Karpas-422 (cell line): ENCODE measurements at regions not wholly inside any gene's neighbourhood (a gene's known extent, or its start where the extent isn't known, plus 50 kb on each side); places are given as distances from the start of the nearest gene placed in this dataset.

Source experiments
- DNase-seq: peaks from one replicate; pipeline ENCODE4 v3.0.0-alpha.2; 2015
- H2AFZ ChIP-seq: fragments of 200-600 bp; sonication (generic); 2 replicates; pipeline ENCODE4 v1.6.1; 2014; ENCODE audit warnings: antibody characterized with exemption, low read length, mixed read lengths
- H3K27ac ChIP-seq: fragments of 200-600 bp; sonication (generic); 2 replicates; pipeline ENCODE4 v1.5.1; 2014; ENCODE audit warnings: mild to moderate bottlenecking, low read length, moderate library complexity
- H3K27me3 ChIP-seq: fragments of 200-600 bp; sonication (generic); 2 replicates; pipeline ENCODE4 v1.6.1; 2014; ENCODE audit warnings: low read length, mixed read lengths
- H3K36me3 ChIP-seq: fragments of 200-600 bp; sonication (generic); 2 replicates; pipeline ENCODE4 v1.6.1; 2014; ENCODE audit warnings: low read length, mixed read lengths; ENCODE audit not compliant: insufficient read depth
- H3K4me1 ChIP-seq: fragments of 200-600 bp; sonication (generic); 2 replicates; pipeline ENCODE4 v1.6.1; 2014; ENCODE audit warnings: mild to moderate bottlenecking, low read length, mixed read lengths
- H3K4me2 ChIP-seq: fragments of 200-600 bp; sonication (generic); 2 replicates; pipeline ENCODE4 v1.6.1; 2014; ENCODE audit warnings: low read length, low read depth, mild to moderate bottlenecking; ENCODE audit not compliant: poor library complexity, severe bottlenecking
- H3K4me3 ChIP-seq: fragments of 200-600 bp; sonication (generic); 2 replicates; pipeline ENCODE4 v1.5.1; 2014; ENCODE audit warnings: mild to moderate bottlenecking, antibody characterized with exemption, low read length, mixed read lengths
- H3K79me2 ChIP-seq: fragments of 200-600 bp; sonication (generic); 2 replicates; pipeline ENCODE4 v1.6.1; 2014; ENCODE audit warnings: mild to moderate bottlenecking, low read length, mixed read lengths
- H3K9ac ChIP-seq: fragments of 200-600 bp; sonication (generic); 2 replicates; pipeline ENCODE4 v1.6.0; 2014; ENCODE audit warnings: low read length
- H3K9me2 ChIP-seq: fragments of 200-600 bp; sonication (generic), shearing (Covaris generic); replicated peaks from 2 replicates; pipeline ENCODE4 v1.6.0; 2014; ENCODE audit warnings: mild to moderate bottlenecking, low read length, moderate library complexity; ENCODE audit not compliant: insufficient read depth
- H3K9me3 ChIP-seq: fragments of 300-700, 200-600 bp; sonication (generic); 2 replicates; pipeline ENCODE4 v1.6.1; 2014; ENCODE audit warnings: low read length, mixed read lengths
- H4K20me1 ChIP-seq: fragments of 200-600 bp; sonication (generic); 2 replicates; pipeline ENCODE4 v1.6.1; 2014; ENCODE audit warnings: mild to moderate bottlenecking, antibody characterized with exemption, low read length, low read depth; ENCODE audit not compliant: insufficient read depth

- no peak overlapping the region for H2AFZ ChIP-seq
- H4K20me1 ChIP-seq = no peaks in the 10 kb centered on the region
- H3K4me1 ChIP-seq = no peaks in the 10 kb centered on the region
- H3K36me3 ChIP-seq = no peaks in the 10 kb centered on the region
- H3K9ac ChIP-seq = no peak overlapping the region
- H3K4me2 ChIP-seq = no peak overlapping the region
- no peaks in the 10 kb centered on the region for H3K27me3 ChIP-seq
- H3K9me2 ChIP-seq = no peaks in the 10 kb centered on the region
- no peak for DNase-seq
- H3K9me3 ChIP-seq = no peaks in the 10 kb centered on the region
- H3K27ac ChIP-seq = no peak overlapping the region
- H3K4me3 ChIP-seq = no peak overlapping the region
- H3K79me2 ChIP-seq = no peaks in the 10 kb centered on the region
Observed at GRCh38 chr7:66413379-66414114, 208.4 kb downstream of the TPST1 start.

GRCh38 chr7:66415659-66416265, 210.6 kb downstream of the TPST1 start:
- Histone ChIP-seq H3K9me2 (no peaks in the 10 kb centered on the region), H3K9ac (no peak overlapping the region), H3K4me3 (no peak overlapping the region), H2AFZ (no peak overlapping the region), H3K79me2 (no peaks in the 10 kb centered on the region), H3K4me2 (no peak overlapping the region), H3K27ac (no peak overlapping the region), H4K20me1 (no peaks in the 10 kb centered on the region), H3K4me1 (no peaks in the 10 kb centered on the region), H3K27me3 (no peaks in the 10 kb centered on the region), H3K9me3 (no peaks in the 10 kb centered on the region), H3K36me3 (no peaks in the 10 kb centered on the region)
- no peak for DNase-seq

GRCh38 chr7:66418537-66418936, 210.1 kb upstream of the KCTD7 start:
- Histone ChIP-seq H2AFZ (no peak overlapping the region), H3K4me1 (no peaks in the 10 kb centered on the region), H3K27ac (no peak overlapping the region), H3K4me3 (no peak overlapping the region), H3K9me3 (no peaks in the 10 kb centered on the region), H3K4me2 (no peak overlapping the region), H3K9me2 (no peaks in the 10 kb centered on the region), H4K20me1 (no peaks in the 10 kb centered on the region), H3K36me3 (no peaks in the 10 kb centered on the region), H3K27me3 (no peaks in the 10 kb centered on the region), H3K9ac (no peak overlapping the region), H3K79me2 (no peaks in the 10 kb centered on the region)
- no peak for DNase-seq

DNA sequence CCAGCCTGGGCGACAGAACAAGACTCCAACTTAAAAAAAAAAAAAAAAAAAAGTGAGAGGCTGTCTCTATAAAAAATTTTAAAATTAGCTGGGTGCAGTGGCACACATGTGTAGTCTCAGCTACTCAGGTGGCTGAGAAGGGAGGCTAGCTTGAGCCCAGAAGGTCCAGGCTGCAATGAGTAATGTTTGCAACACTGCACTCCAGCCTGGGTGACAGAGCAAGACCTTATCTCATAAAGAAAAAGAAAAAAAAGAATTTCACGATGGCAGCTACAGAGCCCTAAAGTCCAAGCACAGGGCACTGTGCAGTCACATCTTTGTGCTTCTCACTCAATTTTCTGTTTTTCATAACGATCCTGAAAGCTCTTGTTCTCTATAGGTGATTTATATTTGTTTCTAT, 209.5 kb upstream of the KCTD7 start:
- DNase-seq = no peak
- no peaks in the 10 kb centered on the region for H3K4me1 ChIP-seq

DNA sequence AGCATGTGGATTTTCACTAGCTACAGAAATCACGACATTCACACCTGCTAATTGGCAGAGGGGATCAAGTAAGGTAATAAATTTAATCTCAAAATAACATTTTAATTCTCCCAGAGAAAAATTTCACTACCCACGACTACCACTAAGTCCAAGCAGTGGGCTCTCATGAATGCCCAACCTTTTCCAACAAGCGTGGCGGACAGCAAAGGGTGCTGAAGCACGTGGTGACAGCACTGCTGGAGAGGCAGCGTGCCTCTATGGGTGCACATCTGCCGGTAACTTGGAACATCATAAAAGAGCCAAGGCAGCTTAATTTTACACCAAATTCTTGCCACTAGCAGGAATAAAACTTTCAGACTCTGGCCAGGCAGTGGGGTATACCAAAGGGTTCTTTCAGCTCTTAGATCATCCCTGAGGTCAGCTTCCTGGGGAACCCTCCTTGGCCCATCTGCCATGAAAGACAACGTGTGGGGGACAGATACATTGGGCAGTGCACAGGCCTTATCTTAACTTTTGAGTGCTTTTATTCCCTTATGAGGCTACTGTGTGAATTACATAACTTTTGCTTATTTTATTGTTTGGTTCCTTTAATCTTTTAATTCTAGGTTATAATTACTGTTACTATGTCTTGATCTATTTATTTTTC, 206.7 kb upstream of the KCTD7 start:
- no peaks in the 10 kb centered on the region for H3K9me2 ChIP-seq
- no peaks in the 10 kb centered on the region for H4K20me1 ChIP-seq
- H3K9me3 ChIP-seq = no peaks in the 10 kb centered on the region
- H3K4me2 ChIP-seq = no peak overlapping the region
- no peak overlapping the region for H3K9ac ChIP-seq
- H3K79me2 ChIP-seq = no peaks in the 10 kb centered on the region
- H2AFZ ChIP-seq = no peak overlapping the region
- no peaks in the 10 kb centered on the region for H3K27me3 ChIP-seq
- no peak overlapping the region for H3K4me3 ChIP-seq
- no peaks in the 10 kb centered on the region for H3K4me1 ChIP-seq
- no peak overlapping the region for H3K27ac ChIP-seq
- no peaks in the 10 kb centered on the region for H3K36me3 ChIP-seq
- DNase-seq = no peak

More for the DNA sequence above, 209.5 kb upstream of the KCTD7 start:
- Histone ChIP-seq H3K36me3 (no peaks in the 10 kb centered on the region), H3K27ac (no peak overlapping the region), H3K4me3 (no peak overlapping the region), H4K20me1 (no peaks in the 10 kb centered on the region), H3K9me3 (no peaks in the 10 kb centered on the region), H3K27me3 (no peaks in the 10 kb centered on the region), H3K9me2 (no peaks in the 10 kb centered on the region), H3K9ac (no peak overlapping the region), H2AFZ (no peak overlapping the region), H3K79me2 (no peaks in the 10 kb centered on the region), H3K4me2 (no peak overlapping the region)

GRCh38 chr7:66423729-66424128, 205.0 kb upstream of the KCTD7 start:
- Histone ChIP-seq H3K9ac (no peak overlapping the region), H3K36me3 (no peaks in the 10 kb centered on the region), H3K4me2 (no peak overlapping the region), H3K27ac (no peak overlapping the region), H3K9me2 (no peaks in the 10 kb centered on the region), H3K27me3 (no peaks in the 10 kb centered on the region), H3K9me3 (no peaks in the 10 kb centered on the region), H4K20me1 (no peaks in the 10 kb centered on the region), H2AFZ (no peak overlapping the region), H3K79me2 (no peaks in the 10 kb centered on the region), H3K4me1 (no peaks in the 10 kb centered on the region), H3K4me3 (no peak overlapping the region)
- no peak for DNase-seq

- no peaks in the 10 kb centered on the region for H3K27me3 ChIP-seq
- no peaks in the 10 kb centered on the region for H3K36me3 ChIP-seq
- no peaks in the 10 kb centered on the region for H3K79me2 ChIP-seq
- no peaks in the 10 kb centered on the region for H4K20me1 ChIP-seq
- no peak overlapping the region for H3K4me3 ChIP-seq
- no peaks in the 10 kb centered on the region for H3K9me2 ChIP-seq
- H3K9ac ChIP-seq = no peak overlapping the region
- no peaks in the 10 kb centered on the region for H3K4me1 ChIP-seq
- no peaks in the 10 kb centered on the region for H3K9me3 ChIP-seq
- no peak overlapping the region for H2AFZ ChIP-seq
- H3K4me2 ChIP-seq = no peak overlapping the region
- H3K27ac ChIP-seq = no peak overlapping the region
- no peak for DNase-seq
Observed at GRCh38 chr7:66426332-66426731, 202.3 kb upstream of the KCTD7 start.

- H3K4me3 ChIP-seq = no peak overlapping the region
- no peaks in the 10 kb centered on the region for H3K4me1 ChIP-seq
- no peak overlapping the region for H3K4me2 ChIP-seq
- H3K79me2 ChIP-seq = no peaks in the 10 kb centered on the region
- H3K36me3 ChIP-seq = no peaks in the 10 kb centered on the region
- H3K9me2 ChIP-seq = no peaks in the 10 kb centered on the region
- no peaks in the 10 kb centered on the region for H3K27me3 ChIP-seq
- H3K9ac ChIP-seq = no peak overlapping the region
- no peak overlapping the region for H2AFZ ChIP-seq
- H4K20me1 ChIP-seq = no peaks in the 10 kb centered on the region
- no peak for DNase-seq
- H3K27ac ChIP-seq = no peak overlapping the region
- no peaks in the 10 kb centered on the region for H3K9me3 ChIP-seq
Observed at GRCh38 chr7:66426996-66427395, 201.7 kb upstream of the KCTD7 start.
